GM21423 (cell line): ENCODE measurements at regions not wholly inside any gene's neighbourhood (a gene's known extent, or its start where the extent isn't known, plus 50 kb on each side); places are given as distances from the start of the nearest gene placed in this dataset.

ENCODE experiments used
- ATAC-seq: cut with Tn5 transposase; IDR thresholded peaks from one replicate; pipeline ENCODE4 v1.9.1; 2021; ENCODE audit warnings: mild to moderate bottlenecking, moderate library complexity; ENCODE audit not compliant: unreplicated experiment

DNA sequence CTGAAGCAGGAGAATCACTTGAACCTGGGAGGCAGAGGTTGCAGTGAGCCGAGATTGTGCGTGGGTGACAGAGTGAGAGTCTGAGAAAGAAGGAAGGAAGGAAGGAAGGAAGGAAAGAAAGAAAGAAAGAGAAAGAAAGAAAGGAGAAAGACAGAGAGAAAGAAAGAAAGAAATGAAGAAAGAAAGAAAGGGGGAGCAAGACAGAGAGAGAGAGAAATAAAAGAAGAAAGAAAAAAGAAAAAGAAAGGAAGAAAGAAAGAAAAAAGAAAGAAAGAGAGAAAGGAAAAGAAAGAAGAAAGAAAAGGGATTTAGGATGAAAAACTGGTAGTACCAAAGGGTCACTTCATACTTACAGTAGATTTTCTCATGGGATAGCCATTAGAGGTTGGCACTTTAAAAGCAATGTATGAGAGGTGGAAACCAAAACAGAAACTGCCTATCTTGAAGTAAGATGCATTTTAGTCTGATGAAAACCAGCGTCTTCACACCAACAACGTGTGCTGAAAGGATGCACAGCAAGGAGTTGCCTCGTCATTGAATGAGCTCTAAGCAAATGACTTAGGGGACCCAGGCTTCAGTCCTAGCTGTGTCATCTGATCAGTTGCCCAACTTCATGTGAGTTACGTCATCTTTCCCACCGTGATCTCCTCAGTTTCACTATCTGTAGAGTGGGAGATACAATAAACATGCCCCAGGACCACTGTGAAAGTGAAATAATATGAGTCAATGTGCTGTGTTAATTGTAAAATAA lies 133.9 kb upstream of the NEDD9 start:
- ATAC-seq = peak; percentile 69

GRCh38 chr6:11364971-11365397 lies 132.5 kb upstream of the NEDD9 start:
- ATAC-seq = no peak

DNA sequence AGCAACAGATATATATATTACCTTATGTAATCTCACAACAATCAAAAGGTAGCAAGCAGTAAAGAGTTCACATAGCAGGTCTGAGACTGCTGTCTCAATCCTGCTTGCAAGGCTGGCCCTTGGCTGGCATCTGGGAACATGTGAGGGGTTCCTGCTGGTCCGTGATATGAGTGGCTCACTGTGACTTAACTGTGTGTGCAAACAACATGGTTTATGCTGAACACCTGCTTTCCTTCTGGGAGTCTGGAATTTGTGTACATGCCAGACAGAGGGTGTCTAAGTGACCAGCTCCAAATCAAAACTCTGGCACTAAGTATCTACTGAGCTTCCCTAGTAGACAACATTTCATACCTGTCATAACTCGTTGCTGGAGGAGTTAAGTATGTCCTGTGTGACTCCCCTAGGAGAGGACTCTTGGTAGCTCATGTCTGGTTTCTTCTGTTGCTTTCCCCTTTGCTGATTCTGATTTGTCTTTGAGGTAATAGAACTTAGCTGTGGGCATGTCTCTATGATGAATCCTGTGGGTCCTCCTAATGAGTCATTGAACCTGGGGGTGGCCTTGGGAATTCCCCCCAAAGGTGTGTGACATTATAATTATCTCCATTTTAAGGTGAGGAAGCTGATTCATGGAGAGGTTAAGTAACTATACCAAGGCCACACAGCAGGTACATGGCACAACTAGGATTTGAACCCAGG lies 131.6 kb upstream of the NEDD9 start:
- ATAC-seq = no peak

DNA sequence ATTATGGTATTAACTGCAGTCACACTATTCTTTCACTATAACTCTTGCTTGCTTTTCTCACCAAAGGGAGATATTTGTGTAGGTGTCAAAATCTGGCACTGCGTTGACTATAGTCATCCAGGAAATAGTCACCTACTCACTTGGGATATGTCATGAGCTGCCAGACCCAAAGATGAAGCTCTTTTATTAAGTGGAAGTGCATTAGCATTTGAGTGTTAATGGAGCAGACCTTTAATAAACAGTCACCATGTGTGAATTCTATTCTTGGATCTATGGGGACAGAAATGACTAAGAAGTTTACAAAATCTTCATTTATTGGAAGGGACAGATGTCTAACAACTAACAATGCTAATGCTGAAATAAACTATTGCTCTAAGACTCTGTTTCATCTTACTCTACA lies 130.1 kb upstream of the NEDD9 start:
- no peak for ATAC-seq

DNA sequence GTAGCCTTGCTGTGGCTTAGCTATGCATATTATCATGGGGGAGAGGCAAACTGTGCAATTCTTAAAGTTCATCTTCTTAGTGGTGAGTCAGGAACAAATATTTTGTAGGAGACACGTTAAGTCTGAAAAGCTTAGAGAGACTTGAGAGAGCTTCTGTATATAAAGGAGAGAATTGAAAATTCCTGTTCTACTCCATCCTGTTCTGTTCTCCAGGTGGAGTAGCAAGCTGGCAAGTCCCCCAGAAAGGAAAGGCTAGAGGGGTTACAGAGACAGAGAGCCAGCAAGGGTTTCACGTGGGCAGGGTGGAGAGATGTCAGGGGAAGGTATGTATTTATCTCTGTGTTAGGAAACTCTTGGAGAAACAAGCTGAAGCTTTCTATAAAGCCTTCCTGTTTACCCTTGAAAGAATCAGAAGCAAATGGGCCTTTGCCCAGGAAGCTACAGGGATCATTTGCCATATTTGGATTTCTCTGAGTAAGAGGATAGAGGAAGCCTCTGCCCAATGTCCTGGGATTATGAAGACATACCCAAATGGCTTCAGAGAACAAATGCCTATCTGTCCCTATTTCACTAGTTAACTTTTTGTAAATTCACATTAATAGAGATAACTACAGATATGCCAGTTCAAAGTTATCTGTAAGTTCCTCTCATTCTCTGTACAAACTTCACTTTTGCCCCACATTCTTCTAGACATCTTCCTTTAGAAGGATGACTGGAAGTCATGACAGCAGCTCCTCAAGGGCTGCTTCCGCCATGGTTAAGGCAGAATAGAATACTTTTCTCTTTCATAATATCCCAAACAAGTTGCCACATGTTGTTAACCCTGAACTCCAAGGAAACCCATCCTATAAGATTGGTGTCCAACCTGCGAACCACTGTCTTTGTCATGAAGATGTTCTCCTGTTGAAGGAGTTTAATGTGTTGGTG lies 126.7 kb upstream of the NEDD9 start:
- ATAC-seq = no peak

DNA sequence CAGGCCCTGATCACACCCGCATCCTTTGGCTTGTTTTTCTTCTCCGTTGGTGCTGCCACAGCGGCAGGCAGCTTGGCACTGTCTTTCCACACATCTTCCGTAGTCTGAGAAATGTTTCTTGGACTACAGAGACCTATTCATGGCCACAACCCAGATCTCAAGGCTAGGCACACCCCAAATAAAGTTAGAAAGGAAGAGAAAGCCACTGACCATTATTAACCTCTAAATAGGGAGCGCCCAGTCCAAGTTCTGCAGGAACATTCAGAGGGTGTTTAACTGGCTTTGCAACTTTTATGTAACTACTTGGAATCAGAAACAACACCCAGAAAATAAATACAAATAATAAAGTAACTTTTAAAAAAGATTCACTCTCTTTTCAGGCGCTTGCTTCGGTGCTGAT lies 124.8 kb upstream of the NEDD9 start:
- ATAC-seq = no peak

DNA sequence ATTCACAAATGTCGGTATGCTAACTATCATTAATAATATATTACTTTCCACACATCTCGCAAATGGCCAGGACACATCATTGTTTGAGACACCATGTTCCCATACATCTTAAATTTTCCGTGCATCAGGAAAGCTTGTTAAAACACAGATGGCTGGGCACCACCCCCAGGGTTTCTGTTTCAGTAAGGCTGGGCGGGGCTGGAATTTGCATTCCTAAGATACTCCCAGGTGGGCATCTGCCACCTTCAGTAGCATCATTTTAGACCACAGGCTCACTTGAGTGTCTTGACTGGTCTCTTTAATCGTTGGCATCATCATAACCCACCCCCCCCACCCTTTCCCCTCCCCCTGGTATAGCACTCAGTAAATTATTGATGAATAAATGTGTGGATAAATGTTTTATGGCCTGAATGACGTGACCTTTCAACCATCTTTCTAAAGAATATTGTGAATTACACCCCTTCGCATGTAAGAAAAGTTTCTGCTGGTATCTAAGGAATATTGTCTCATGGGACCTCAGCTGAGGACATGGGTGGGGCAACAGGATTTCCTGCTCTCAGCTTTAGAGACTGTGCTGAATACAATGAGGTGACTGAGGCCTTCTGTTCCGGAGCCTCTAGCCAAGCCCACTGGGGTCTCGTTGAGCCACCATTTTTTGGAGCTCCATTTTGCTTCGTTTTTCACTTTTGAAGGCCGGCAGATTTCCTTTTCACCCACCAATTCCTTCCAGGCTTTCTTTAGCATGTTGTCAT lies 124.1 kb upstream of the NEDD9 start:
- ATAC-seq = no peak

- ATAC-seq = peak; percentile 84
These were observed 121.5 kb upstream of the NEDD9 start for GRCh38 chr6:11353921-11354389.

DNA sequence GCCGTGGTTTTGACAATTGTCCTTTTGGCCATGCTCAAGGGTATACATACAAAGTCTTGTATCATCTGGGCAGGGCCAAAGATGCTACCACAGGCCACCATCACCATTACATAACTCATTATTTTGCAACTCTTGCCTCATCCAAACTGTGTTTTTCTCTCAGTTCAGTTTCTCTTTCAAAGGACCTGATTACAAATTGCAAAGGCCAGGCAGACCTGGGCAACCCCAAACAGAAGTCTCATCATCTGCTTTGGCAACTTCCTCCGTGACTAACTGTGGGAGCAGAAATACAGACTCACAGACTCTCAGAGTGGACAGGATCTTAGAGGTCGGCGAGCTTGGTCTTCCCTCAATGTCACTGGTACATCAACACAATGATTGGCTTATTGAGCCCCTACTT lies 117.8 kb upstream of the NEDD9 start:
- no peak for ATAC-seq

DNA sequence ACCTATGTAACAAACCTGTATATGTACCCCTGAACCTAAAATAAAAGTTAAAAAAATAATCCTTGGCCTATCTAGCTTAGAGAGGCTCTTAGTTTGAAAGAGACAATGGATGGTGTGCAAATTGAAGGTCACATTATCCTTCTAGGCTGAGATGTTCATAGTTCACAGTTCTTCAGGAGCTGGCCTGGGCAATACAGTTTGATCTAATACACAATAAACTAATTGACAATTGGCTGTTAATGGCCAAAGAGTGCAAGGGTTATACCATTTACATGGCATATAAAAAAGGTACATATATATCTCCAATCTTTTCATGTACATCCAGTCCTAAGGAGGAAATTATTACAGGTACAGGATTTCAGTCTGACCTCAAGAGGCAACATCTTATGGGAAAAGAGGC lies 117.4 kb upstream of the NEDD9 start:
- no peak for ATAC-seq

- peak; percentile 62 for ATAC-seq
These were observed 114.0 kb upstream of the NEDD9 start for GRCh38 chr6:11346516-11346915.

DNA sequence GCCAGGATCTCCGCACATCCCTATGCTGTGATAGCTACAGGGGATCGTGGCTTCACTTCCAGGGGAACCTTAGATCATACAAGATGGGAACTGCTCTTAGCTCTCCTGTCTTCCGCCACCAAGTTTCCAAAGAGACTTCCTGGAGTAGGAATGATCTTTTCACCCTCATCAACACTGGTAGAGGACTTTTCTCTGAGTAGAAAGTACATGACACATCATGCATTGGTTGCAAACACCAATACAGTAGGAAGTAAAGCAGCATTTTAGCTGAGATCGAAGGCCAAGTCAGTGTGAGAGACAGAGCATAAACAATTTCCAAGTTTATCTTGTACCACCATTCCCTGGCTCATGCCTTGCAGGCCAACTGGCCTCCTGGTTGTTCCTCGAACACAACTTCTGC lies 113.1 kb upstream of the NEDD9 start:
- ATAC-seq = no peak

GRCh38 chr6:11343963-11344723 lies 111.7 kb upstream of the NEDD9 start:
- no peak for ATAC-seq

GRCh38 chr6:11341867-11342266 lies 109.4 kb upstream of the NEDD9 start:
- no peak for ATAC-seq

DNA sequence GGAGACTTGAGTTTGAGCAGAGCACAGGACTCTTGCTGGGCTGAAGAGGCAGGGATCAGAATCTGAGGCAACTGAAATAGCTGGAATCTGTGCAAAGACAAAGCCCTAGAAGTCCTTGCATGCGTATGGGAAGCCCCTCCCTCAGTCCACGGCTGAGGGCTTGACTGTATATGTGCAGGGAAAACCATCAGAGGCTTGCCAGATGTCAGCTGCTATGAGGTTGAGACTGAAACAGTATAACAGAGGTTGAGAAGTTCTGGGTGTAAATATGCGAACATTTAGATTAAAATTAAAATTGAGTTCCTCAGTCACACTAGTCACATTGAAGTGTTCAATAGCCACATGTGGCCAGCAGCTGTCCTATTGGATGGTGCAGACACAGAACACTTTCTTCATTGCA lies 108.8 kb upstream of the NEDD9 start:
- no peak for ATAC-seq

- no peak for ATAC-seq
These were observed 106.9 kb upstream of the NEDD9 start for GRCh38 chr6:11339380-11339779.

DNA sequence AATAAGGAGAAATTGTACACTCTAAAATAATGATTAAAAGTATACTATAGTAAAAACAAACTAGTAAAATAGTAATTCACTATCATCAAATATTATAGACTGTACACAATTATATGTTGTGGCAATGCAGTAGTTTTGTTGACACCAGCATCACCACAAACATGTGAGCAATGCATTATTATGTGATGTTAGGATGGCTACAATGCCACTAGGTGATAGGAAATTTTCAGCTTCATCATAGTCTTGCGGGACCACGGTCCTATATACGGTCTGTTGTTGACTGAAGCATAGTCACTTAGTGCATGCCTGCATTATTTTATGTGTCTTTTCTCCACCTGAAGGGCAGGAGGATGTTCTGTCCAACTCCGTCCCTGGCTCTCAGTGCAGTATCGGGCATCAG lies 104.8 kb upstream of the NEDD9 start:
- ATAC-seq = no peak

GRCh38 chr6:11335826-11336225 lies 103.4 kb upstream of the NEDD9 start:
- no peak for ATAC-seq

DNA sequence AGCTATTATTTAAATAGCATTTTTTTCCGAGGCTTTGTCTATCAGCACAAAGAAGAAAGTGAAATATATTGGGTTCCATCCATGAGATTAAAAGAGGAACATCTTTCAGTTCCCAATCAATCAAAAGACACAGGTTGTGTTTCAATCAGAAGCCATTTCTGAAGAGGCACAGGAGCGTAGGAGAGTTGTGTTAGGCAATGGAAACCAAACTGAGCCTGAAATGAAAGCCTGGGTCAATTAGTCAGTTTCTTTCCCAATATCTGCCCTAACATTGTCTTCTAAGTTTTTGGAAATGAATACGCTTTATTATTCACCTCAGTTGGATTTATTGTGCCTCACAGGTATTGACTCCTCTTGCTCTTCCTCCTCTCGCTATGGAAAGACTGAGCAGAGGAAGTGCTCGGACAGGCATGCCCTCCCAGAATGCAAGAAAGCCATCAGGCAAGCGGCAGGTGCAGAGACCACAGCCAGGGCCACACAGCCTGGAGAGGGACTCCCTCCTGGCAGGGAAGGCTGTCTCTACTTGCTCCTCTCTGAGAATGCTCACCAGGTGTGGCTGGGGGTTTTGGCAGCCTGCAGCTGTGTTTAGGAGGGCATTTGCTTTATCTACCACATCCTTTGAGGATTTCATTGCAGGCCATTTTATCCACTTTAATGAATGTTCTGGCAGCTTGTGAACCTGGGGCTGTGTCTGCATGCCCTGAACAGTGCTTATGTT lies 100.8 kb upstream of the NEDD9 start:
- ATAC-seq = peak; percentile 60
